ENCODE measurements at regions not wholly inside any gene's neighbourhood (a gene's known extent, or its start where the extent isn't known, plus 50 kb on each side); places are given as distances from the start of the nearest gene placed in this dataset.
"Not testable (repeated sequence)": the region's sequence is repeated elsewhere in the genome, so short reads cannot be mapped to it uniquely, and the experiment has no call there.

DNA sequence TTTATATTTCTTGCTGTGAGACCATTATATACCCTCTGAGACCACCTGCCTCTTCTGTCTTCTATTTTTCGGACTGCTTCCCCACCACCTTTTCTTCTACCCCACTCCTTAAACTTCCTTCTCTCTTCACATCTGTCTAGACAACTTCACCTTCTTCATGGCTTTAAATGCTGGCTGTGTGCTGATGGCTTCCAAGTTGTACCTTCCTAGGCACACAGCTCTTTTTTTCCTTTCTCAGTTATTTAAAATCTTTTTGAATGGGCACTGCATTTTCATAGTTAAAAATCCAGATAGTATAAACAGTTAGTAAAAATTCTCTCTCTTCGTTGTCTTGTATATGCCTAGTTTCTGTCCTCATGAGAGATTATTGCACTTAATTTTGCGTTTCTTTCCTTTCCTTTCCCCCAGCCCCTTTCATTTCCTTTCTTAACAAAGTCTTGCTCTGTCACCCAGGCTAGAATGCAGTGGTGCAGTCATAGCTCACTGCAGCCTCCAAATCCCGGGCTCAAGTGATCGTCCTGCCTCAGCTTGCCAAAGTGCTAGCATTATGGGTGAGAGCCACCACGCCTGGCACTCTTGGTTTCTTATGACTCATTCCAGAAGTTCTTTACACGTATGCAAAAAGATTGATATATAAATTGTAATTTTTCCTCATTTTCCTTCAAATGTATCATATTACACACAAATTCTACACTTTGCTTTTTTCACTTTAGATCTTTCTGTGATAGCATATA lies 114.3 kb downstream of the NPIPB5 start:
- no peak for DNase-seq (ENCODE audit: extremely low read depth, low read depth)

DNA sequence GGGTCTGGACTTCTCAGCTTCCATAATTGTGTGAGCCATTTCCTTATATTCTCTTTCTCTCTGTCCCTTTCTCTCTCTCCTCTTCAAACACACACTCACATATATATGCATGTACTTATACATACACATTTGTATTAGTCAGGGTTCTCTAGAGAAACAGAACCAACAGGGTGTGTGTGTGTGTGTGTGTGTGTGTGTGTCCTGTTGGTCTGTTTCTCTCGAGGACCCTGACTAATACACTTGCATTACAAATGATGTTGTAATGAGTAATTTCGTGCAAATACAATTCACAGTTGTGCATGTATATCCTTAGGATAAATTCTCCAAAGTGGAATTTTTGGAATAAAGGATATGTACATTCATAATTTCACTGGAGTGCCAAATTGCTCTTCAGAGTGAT lies 115.3 kb downstream of the NPIPB5 start:
- DNase-seq (ENCODE audit: extremely low read depth, low read depth): no peak

DNA sequence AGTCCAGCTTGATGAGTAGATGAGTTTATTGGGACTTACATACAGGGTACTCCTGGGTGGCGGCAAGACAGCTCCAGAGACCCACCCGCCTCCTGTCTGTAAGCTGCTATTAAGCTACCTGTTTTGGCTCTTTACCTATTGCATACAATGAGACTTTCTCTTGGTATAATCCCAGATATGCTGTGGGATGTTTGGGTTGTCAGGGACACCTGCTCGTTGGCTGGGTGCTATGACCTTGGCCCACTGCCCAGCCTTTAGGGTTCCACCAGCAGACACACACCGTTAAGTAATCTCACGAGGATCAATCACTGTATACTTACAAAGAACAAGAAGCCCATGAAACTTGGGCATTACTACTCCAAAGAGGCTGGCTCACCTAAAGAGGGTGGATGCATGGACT lies 116.4 kb downstream of the NPIPB5 start:
- DNase-seq (ENCODE audit: extremely low read depth, low read depth): no peak

DNA sequence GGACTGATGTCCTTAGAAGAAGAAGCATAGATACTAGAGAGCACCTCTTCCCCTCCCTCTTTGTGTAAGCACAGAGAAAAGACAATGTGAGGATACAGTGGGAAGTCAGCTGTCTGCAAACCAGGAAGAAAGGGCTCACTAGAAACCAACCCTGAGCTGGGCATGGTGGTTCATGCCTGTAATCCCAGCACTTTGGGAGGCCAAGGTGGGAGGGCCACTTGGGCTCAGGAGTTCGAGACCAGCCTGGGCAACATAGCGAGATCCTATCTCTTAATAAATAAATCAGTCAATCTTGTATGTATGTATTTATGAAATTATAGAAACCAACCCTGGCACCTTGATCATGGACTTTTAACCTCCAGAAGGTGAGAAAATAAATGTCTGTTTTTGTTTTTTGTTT lies 118.3 kb downstream of the NPIPB5 start:
- DNase-seq (ENCODE audit: extremely low read depth, low read depth): no peak

DNA sequence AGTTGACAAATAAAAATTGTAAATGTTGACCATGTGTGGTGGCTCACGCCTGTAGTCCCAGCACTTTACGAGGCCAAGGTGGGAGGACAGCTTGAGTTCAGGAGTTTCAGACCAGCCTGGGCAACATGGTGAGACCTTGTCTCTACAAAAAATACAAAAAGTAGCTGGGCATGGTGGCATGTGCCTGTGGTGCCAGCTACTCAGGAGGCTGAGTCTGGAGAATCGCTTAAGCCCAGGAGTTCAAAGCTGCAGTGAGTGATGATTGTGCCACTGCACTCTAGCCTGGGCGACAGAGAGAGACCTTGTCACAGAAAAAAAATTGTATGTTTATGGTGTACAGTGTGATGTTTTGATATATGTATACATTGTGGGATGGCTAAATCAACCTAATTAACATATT lies 119.6 kb downstream of the NPIPB5 start:
- no peak for DNase-seq (ENCODE audit: extremely low read depth, low read depth)

DNA sequence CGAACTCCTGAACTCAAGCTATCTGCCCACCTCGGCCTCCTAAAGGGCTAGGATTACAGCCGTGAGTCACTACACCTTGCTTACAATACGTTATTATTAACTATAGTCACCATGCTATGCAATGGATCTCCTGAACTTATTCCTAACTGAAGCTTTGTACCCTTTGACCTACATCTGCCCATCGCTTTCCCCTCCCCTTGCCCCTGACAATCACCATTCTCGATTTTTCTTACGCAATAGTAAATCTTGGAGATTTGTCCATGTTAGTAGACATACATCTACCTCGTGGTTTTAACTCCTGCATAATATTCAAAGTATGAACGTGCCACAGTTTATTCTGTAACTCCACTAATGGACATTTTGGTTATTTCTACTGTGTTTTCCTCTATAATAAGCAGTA lies 120.6 kb downstream of the NPIPB5 start:
- DNase-seq (ENCODE audit: extremely low read depth, low read depth): no peak

DNA sequence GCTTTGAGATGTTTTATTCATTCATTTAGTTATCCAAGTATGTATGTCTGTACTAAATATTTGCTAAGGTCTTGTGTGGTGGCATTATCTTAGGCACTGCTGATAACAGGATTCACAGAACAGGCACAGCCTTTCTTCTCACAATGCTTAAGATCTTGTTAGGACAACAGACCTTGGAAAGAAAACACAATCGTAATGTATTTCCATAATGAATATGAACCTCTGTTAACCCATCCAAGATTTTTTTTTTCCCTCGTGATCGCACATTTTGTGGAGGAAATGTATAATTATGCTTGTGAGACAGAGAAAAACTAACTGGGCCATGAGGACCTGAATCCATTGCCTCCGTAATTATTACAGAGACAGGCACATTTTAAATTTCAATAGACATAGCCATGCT lies 121.9 kb downstream of the NPIPB5 start:
- DNase-seq (ENCODE audit: extremely low read depth, low read depth): no peak

DNA sequence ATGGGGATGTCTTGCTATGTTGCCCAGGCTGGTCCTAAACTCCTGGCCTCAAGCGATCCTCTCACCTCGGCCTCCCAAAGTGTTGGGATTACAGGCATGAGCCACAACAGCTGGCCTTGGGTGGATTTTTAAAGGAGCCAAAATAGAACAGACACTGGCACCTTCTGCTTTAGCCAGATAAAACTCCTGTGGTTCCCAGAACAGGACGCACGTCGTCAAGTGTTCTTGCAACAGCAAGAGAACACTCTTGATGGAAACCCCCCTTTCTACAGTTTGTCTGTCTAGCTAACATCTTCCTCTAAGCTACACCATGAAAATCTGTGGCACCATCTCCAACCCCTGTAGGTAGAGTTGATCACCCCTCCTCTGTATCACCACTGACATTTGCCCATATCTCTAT lies 122.6 kb downstream of the NPIPB5 start:
- no peak for DNase-seq (ENCODE audit: extremely low read depth, low read depth)

DNA sequence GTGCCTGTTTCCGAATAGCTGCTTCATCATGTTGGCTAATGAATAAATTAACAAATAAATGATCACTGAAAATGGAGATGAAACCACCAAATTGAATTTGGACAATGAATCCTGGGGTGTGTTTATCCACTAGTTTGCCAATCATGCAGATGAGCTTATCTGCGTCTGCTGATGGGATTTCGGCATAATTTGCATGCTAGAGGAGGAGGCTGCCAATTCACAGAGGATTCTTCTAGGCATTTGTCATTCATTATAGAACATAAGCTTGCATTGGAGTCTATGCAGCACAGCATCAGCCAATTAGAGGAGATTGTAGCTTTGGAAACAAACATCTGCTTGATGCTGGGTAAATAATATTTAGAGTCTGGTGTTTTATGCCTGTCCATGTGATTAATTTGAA lies 123.1 kb downstream of the NPIPB5 start:
- no peak for DNase-seq (ENCODE audit: extremely low read depth, low read depth)

DNA sequence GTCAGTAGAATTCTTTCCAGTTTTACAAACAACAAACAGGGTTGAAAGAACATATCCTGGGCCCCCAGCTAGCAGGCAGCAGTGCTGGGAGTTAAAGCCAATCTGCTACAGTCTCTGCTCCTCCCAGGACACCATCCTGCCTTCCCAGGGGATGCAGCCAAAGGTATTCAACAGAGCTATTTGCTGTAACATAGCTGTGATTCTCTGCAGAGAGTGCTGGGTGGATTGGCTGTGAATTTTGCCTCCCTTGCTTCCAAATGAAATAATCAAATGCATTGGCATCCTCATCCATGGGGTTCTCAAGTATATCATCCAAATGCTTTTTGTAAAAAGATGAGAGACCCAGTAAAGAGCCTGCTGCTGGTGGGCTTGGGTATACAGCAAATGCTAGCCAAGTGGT lies 124.3 kb downstream of the NPIPB5 start:
- no peak for DNase-seq (ENCODE audit: extremely low read depth, low read depth)

DNA sequence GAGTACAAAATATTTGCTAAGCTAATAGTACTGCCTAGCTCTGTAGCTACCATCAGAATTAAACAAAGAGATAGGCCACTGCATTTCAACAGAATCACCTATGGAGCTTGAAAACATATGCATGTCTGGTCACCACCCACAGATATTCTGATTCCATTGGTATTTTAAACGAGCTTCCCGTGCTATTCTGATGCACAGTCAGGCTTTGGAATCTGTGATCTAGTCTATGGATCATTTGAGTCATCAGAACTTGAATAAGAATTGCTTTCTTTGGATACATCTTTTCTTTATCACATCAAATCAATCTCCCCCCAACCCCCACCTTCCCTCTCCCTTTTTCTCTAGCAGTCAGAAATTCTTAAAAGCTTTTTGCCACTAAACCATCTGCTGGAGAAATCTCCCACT lies 124.7 kb downstream of the NPIPB5 start:
- no peak for DNase-seq (ENCODE audit: extremely low read depth, low read depth)

DNA sequence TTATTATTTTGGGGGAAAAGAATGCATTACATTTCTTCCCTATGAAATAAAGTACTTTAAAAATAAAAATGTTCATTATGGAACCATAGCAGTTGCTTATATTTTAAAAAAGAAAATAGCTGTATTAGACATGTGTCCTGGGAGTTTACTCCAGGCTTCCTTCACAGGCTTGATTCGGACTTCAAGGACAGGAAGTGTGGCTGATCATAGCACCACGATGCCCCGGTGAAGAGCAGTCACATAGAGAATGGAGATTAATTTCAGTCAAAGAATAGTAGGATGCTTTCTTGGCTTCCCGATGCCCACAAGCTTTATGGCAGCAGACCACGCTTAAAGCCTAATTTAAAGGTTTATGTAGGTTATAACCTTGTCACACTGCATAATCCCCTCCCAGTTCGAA lies 125.1 kb downstream of the NPIPB5 start:
- no peak for DNase-seq (ENCODE audit: extremely low read depth, low read depth)

DNA sequence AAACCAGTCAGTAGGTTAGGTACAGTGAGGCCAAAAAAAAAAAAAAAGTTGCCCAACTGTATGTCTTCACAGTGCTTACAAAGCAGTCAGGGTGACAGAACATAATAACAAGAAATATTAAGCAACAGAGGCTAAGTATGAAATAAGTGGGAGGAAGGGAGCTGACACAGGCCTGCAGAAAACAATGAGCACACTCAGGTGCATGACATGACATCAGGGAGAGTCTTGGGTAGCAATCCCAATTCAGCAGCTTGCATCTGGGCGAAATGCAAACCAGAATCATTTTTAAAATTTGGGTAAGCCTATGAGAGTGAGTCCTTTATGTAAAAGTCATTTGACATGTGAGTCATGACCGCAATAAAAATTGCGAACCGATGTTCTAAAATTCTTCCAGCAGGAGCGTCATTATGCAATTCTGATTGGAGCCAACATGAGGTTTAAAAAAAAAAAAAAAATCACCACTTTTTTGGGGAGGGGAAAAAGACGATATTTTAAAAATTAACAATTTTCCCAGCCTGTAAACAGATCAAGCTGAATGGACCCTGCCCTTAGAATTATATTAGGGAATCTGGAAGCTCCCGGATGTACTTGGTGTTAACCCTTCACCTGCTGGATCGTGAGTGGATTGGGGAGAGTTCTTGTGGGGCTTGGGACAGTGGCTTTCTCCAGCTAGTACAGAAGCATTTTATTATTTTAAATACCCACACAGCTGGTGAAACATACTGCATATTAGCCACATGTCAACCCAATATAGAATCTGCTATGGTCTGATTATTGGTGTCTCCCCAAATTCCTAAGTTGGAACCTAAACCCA lies 127.9 kb downstream of the NPIPB5 start:
- no peak for DNase-seq (ENCODE audit: extremely low read depth, low read depth)

DNA sequence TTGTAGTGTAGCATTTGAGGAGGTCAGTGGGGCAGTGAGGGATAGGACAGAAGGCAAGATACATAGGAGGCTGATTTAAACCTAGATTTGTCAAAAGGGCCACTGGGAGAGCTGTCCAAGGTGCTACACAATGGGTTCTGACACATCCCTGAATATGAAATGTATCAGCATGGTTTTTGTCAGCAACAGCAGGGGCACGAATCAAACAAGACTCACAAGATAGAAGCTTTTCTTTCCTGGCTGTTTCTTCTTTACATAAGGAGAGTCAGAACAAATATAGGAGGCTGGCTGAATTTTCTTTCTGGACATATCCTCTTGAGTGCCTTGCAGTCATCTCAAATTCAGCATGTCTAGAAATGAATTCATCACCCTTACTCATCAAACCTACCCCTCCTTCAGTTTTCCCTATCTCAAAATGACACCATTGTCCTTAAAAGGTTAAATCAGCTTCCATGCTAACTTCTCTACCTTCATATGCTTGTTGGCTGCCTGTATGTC lies 130.5 kb downstream of the NPIPB5 start:
- peak; percentile 39 for DNase-seq (ENCODE audit: extremely low read depth, low read depth)

DNA sequence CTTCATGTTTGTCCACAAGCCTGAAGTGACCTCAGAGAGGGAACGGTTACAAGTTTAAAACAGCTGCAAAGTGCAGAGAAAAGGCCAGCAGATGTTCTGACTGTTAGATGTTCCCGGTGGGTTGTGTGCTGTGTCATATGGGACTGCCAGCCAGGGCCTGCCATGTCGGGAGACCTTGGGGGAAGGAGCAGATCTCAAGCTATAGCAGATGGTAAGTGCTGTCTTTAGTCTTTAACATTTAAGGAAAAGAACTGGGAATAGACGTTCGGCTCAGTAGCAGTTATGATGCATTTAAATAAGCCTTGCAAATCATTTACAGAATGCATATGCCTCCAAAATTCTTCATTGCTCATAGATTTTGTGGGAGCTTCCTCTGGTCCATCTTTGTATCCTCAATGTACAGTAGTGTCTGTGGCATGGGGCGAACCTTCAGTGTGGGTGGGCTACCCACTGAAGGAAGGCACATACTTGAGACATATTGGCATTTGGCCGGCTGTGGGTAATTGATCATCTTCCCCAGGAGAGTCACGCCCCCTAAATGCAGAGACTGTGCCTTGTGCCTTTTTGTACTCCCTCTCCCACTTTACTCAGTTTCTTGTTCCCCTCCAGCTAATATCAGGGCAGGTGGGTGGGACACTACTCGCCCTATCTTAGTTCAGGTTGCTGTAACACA lies 131.9 kb downstream of the NPIPB5 start:
- DNase-seq (ENCODE audit: extremely low read depth, low read depth): no peak

DNA sequence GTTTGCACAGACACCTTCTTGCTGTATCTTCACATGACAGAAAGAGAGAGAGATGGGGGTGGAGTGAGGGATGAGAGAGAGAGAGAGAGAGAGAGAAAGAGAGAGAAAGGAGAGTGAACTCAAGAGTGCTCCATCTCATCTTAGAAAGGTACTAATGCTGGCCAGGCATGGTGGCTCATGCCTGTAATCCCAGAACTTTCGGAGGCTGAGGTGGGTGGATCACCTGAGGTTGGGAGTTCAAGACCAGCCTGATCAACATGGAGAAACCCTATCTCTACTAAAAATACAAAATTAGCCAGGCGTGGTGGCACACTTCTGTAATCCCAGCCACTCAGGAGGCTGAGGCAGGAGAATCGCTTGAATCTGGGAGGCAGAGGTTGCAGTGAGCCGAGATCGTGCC lies 132.5 kb downstream of the NPIPB5 start:
- not testable (repeated sequence) for DNase-seq (ENCODE audit: extremely low read depth, low read depth)

DNA sequence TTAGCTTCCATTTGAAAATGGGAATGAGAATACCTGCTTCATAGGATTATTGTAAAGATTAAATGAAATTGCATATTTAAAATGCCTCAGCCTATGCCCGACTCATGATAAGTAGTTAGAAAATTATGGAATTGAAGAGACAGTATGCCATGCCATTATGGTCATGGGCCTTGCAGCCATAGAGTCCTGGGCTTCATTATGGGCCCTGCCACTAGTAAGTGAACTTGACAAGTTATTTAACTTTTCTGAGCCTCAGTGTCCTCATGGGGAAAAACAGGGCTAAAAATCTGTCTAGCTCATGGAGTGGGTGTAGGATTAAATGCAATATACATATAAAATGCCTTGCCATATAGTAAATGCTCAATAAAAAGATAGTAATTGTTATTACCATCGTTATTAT lies 133.2 kb downstream of the NPIPB5 start:
- DNase-seq (ENCODE audit: extremely low read depth, low read depth): no peak

DNA sequence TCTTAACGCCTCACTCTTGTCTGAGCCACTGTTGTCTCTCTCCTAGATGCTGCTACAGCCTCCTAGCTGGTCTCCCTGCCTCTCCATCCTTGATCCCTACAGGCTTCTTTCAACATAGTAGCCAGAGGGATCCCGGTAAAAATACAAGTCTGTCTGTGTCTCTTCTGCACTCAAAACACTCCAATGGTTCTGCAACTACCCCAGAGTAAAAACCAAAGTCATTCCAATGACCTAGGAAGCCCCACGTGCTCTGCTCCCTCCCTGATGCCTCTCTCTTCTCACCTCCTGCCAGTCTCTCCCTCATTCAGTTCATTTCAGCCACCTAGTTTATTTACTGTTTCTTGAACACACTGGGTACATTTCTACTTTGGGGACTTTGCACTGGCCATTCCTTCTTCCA lies 135.2 kb downstream of the NPIPB5 start:
- DNase-seq (ENCODE audit: extremely low read depth, low read depth): no peak

DNA sequence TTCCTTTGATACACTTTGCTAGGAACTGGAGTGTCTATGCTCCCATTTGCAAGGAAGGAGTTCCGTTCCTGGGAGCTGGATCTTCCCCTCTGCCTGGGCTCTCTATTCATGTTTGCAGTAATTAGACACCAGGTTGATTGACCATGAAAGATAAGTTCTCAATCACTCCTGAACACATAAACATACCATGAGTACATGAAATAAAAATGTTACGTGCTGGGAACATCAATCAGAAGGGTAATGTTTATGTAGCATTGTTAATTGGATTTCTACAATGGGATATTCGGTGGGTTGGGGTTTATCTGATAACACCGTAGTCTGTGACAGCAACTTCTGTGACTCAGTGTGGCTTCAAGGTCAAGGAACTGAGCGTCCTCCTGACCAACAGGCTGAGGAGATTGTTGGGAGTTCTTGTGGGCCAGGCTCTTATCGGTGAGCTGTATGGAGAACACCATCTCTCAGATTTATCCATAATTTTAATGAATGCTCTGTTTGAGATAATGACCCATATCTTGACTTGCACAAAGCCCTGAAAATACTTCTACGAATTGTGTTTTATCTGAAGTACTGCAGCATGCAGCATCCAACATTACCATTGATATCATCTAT lies 136.4 kb downstream of the NPIPB5 start:
- DNase-seq (ENCODE audit: extremely low read depth, low read depth): no peak

DNA sequence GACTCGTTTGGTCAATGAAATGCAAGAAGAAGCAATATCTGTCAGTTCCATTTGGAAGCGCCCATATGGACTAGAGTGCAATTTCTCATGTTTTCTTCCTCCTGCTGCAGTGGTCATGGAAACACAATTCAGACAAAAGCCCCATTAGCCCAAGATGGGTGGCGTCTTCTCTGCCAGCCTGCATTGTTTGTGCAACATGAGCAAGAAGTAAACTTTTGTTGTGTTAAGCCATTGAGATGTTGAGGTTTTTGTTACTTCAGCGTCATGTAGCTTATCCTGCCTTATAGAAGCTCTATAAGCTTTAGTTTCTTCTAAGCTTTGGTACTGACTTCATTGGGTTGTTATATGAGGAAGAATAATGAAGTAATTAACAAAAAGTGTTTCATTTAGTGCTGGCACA lies 137.4 kb downstream of the NPIPB5 start:
- no peak for DNase-seq (ENCODE audit: extremely low read depth, low read depth)

DNA sequence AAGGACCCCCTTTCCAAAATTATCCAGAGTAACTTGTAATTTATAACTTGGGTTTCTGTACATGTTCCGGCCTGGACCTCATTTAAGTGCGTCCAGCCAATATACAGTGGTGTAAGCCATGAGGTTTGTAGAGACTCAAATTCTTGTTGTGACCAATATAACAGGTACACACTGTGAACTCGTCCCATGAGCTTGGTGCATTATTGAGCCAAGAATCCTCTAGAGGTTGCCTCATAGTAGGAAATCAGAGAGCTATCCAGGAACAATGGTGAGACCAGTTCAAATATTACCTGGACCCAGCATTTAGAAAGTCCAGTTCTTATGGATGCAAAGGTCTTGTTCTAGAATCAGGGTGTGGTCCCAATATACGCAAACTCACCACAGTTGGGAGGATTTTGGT lies 138.2 kb downstream of the NPIPB5 start:
- DNase-seq (ENCODE audit: extremely low read depth, low read depth): no peak

All from NCI-H460 (cell line).